ENCODE measurements at regions not wholly inside any gene's neighbourhood (a gene's known extent, or its start where the extent isn't known, plus 50 kb on each side); places are given as distances from the start of the nearest gene placed in this dataset.

DNA sequence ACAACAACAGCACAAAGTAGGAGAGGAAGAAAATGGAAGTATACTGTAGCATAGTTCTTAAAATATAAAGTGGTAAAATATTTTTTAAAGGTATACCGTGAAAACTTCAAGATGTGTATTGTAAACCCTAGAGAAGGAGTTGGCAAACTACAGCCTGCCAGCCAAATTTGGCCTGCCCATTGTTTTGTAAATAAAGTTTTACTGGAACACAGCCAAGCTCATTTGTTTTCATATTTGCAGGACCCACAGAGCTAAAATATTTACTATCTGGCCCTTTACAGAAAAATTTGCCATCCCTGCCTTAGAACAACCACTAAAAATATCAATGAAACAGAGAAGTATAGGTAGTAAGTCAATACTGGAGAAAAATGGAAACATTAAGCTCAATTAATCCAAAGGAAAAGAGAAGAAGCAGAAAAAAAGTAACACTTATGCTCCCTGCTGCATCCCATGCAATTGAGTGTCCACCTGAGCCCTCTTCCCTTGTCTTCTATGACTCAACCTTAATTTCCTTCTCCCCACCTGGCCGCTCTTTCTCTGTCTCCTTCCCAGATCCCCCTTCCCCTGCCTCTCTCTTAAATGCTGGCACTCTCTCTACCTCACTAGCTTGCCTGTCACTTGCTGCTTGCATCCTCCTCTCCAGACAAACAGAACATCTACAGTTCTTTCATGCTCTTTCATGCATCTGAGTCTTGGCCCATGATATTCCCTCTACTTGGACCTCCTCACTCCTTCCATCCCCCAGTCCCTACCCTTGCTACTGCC is 50.6 kb upstream of the FER start:
- no peak for DNase-seq

DNA sequence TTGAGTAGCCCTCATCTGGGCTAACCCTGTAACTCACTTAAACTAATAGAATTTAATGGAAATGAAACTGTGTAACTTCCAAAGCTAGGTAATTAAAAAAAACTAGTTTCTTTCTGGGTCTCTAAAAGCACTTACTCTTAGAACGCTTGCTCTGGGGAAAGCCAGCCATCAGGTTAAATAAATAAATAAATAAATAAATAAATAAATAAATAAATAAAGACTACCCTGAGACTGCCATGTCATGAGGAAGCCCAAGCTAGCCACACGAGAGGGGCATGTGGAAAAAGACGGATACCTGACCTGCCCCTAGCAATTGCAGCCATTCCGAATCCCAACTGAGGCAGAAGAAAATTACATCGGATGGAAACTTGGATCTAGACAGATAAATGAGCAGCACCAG is 51.3 kb upstream of the FER start:
- no peak for DNase-seq

- no peak for DNase-seq
Observed at GRCh38 chr5:108688485-108688884, 59.2 kb upstream of the FER start.

- no peak for DNase-seq
Observed at GRCh38 chr5:108687595-108688200, 60.0 kb upstream of the FER start.

- DNase-seq: no peak
Observed at GRCh38 chr5:108686676-108687075, 61.0 kb upstream of the FER start.

- DNase-seq: peak; percentile 10
Observed at GRCh38 chr5:108685448-108686216, 62.1 kb upstream of the FER start.

DNA sequence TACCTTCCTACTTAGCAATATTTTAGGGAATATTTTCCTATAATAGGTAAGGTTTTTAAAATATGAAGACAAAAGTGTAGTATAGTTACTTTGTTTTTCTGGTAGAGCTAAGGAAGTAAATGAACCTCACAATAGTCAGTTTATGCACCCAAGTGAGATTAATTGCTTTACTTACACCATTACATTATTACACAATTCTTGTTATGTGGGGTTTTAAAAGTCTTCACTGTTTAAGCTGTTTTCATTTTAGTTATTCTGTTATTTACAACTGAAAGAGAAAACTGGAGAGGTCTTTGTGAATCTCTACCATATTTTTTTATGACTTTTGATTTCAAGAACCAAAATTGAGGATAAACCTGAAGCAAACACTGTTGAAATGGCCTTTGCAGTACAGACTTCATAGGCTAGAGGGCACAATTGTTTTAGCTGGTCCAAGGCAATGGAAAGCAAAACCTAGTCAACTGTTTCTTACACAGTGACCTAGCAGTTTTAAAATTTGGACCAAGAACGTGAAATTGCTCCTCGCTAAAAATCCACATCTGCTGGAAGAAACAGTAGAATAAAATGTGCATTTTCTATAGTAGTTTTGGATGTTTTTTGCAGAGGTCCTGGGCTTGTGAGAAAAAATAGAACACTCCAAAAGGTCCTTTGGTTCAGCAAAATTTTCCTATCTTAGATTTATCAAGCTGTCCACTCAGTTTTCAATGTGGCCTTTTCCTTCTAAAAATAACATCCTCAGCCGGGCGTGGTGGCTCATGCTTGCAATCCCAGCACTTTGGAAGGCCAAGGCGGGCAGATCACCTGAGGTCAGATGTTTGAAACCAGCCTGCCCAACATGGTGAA is 66.4 kb upstream of the FER start:
- DNase-seq: peak; percentile 59

GRCh38 chr5:108678091-108678490 is 69.6 kb upstream of the FER start:
- no peak for DNase-seq

GRCh38 chr5:108675736-108676135 is 72.0 kb upstream of the FER start:
- DNase-seq: no peak

DNA sequence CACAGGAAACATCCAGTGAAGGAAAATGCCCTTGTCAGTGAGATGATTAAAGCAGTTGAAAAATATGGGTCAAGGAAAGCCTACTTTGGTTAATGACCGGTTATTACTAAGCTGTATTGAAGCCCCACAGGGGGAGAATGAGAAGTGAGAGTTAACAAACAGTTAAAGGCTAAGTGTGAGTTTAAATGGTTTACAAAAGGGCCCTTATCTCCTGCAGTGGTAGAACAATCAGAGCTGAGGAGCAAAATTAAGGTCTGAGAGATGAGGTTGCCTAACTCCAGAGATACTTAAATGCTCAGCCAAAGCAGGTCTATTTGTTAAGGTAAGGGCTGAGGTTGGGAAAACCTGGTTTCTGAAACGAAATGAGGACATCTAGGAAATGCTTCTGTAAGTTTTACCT is 75.1 kb upstream of the FER start:
- no peak for DNase-seq

DNA sequence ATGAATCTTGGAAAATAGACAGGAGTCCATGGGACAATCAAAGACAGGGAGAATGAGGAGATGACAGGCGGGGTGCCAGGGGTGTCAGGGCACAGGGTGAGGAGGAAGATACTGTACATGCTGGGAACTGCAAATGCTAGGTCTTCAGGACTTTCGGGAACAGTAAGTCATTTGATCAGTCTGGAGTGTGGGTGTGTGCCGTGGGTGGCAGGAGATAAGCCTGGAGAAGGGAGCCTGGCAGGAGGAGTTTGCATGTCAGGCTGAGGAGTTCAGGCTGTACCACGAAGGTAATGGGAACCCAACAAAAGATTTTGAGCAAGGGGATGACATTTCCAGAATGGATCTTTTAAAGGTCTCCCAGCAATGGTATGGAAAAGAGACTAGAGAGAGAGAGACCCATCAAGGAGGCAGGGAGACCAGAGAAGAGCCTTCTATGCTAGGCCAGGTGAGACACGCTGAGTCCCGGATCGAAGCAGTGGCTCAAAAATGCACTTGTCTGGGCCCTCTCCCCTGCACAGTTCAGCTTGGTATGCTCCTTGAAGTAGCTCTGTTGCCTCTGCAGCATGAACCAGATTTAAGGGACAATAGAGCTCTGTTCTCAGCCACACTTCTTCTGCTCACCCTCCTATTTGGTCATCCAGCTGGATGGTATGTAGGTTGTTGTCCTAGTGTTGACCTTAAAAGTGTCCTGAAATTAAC is 77.0 kb upstream of the FER start:
- no peak for DNase-seq

GRCh38 chr5:108669462-108669861 is 78.2 kb upstream of the FER start:
- no peak for DNase-seq

DNA sequence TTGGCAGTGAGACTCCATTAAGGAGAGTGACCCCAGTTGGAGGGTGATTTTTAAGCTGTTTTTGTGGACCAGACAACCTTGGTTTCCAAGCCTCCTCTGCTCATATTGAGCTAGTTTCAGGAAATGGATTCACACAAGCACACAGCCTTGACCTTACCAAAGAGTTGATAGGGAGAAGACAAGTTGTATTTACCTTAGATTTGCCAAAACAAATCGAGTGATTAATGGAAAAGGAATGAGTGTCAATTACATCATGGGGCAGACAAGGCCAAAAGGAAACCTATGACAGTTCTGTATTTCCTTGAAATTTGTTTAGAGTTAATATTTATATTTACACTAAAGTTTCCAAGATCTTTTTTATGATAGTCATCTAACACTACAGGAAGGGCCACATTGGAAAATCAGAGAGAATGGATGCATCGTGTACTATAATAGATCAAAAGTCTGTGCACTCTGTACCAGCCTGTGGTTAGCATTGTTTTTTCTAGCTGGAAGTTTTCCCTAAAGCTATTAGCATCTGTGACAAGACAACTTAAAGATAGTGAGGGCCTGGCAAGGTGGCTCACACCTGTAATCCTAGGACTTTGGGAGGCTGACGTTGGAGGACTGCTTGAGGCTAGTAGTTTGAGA is 86.0 kb upstream of the FER start:
- no peak for DNase-seq

DNA sequence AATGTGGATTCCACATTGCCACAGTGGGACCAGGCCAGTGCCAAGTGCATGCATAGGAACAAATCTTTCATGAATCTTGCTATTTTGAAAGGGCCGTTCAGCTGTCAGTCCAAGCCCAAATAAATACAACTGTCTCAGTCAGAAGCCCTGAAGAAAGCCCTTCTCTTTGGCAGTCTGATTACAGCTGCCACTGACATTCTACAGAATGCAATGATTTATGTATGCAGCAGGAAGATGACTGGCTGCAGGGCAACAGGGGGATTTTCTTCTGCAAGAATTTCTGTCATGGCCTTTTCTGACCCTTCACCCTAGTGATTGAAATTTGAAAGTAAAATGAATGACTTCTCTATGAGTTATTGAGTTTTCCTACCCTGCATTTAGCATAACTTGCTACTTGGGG is 86.7 kb upstream of the FER start:
- DNase-seq: no peak

DNA sequence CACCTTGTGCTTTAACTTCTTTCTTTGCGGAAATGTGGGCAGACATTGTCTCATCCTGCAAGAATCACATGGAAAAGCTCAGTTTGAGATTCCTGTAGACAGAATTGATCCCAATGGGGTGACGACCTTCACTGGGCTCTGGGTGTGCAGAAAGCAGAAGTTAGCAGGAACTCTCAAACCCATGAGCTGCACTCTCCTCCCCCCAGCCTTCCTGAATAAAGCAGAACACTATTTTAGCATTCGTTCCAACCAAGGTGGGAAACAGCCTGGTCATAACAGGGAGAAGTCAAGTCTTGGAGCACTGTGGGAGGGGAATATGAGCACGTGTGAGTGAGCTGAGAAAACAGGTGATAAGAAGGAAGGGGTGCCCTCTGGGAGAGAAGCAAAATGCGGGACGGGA is 87.4 kb upstream of the FER start:
- DNase-seq: no peak

GRCh38 chr5:108659531-108659930 is 88.2 kb upstream of the FER start:
- no peak for DNase-seq

GRCh38 chr5:108655750-108656450 is 91.8 kb upstream of the FER start:
- DNase-seq: no peak

DNA sequence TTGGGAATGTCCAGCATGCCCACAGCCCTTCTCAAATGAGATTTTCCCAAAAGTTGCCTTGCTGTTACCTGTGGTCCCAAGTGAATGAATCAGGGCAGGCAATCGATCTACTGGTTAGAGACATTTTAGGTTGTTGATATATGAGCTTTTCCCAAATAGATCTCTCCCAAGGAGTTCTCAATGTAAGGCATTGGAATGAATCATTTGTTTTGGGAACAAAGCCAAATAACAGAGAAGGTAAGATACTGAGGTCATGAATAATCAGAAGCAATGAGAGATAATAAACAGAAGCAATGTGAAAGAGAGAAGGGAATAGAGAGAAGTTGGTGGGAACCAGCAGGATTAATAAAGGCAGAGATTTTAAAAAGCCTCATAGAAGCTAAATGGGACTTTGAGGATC is 93.6 kb upstream of the FER start:
- no peak for DNase-seq

- no peak for DNase-seq
Observed at GRCh38 chr5:108653201-108653600, 94.5 kb upstream of the FER start.

DNA sequence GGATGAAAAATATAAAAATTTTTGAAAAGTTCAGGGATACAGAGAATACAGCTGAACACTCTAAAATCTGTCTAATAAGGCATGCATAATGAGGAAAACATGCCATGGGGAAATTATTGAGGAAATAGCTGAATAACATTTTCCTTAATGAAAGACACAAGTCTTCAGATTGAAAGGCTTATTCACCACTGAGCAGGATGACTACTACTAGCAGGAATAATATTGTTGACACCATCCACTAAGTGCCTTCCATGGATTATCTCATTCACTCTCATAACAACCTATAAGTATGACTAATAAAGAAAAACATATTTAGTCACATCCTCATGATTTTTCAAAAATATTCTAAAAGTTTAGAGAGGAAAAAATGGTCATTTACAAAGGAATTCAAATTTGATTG is 96.7 kb upstream of the FER start:
- DNase-seq: no peak

GRCh38 chr5:108649646-108650045 is 98.1 kb upstream of the FER start:
- DNase-seq: no peak

Data from NCI-H774 (cell line).